ENCODE measurements at regions not wholly inside any gene's neighbourhood (a gene's known extent, or its start where the extent isn't known, plus 50 kb on each side); places are given as distances from the start of the nearest gene placed in this dataset.

DNA sequence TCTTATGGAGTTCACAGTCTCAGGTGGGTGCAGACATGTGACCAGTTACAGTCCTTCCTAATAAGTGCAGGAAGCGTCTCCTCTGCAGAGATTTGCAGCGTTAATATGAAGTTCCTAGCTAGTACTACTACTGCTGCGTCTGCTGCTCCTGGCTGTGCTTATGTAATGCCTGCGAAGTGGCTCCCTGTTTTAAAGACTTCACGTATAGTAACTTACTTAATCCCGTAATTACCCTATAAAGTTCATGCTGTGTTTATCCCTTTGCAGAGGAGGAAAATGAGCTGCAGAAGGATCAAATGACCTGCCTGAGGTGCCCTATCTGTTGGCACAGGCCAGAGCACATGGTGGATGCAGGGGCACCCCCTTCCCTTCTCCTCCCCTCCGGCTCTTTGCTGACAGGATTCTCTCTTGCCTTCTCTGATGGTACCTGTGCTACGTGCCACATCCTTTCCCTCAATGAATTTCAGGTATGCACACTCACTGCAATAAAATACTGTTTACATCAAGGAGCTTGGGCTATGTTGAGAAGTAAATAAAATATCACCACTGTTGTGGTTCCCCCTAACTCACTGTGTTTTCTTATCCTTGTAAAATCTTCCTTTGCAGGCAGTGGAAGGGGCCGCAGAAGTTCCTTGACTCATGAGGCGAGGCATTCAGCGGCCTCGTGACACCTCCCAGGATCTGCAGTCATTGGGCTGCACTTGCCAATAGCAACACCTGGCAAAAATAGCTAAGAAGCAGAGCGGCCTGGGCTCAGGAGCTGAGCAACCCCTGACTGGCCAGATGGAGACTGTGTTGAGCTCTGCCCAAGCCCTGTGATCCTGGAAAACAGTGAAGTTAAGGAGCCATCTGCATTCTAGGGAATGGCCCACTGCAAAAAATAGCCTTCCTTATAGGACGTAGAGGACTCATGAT lies 188.9 kb upstream of the ATP10A start (continued):
- TF ChIP-seq ZNF571 (tag by site-specific recombination; IDR thresholded peaks at IDR 0.05) (no peak), ZNF24 (tag by site-specific recombination; IDR thresholded peaks at IDR 0.05) (0 out of 2 replicates have a peak, but pooled peaks have one; percentile 31), ZNF292 (tag by site-specific recombination; IDR thresholded peaks at IDR 0.05; ENCODE audit: borderline replicate concordance, low read depth) (no peak), ZNF211 (tag by site-specific recombination; IDR thresholded peaks at IDR 0.05; ENCODE audit: low read depth) (no peak), ZNF560 (tag by site-specific recombination; IDR thresholded peaks at IDR 0.05; ENCODE audit: borderline replicate concordance) (no peak), ZNF629 (tag by site-specific recombination; IDR thresholded peaks at IDR 0.05) (peak; percentile 76), ZNF596 (tag by site-specific recombination; IDR thresholded peaks at IDR 0.05) (0 out of 2 replicates have a peak, but pooled peaks have one; percentile 35), ZNF341 (tag by site-specific recombination; IDR thresholded peaks at IDR 0.05; ENCODE audit: low read depth) (peak; percentile 52), BCL11B (tag by site-specific recombination; IDR thresholded peaks at IDR 0.05; ENCODE audit: low read depth) (peak; percentile 56; the same call in 1 of the 2 replicates), ZBTB48 (tag by site-specific recombination; IDR thresholded peaks at IDR 0.05) (no peak), ZNF138 (tag by site-specific recombination; IDR thresholded peaks at IDR 0.05; ENCODE audit: borderline replicate concordance) (no peak), GLI4 (tag by site-specific recombination; IDR thresholded peaks at IDR 0.05) (no peak), INSM2 (tag by site-specific recombination; IDR thresholded peaks at IDR 0.05) (peak; percentile 60), ZNF501 (tag by site-specific recombination; IDR thresholded peaks at IDR 0.05) (0 out of 2 replicates have a peak, but pooled peaks have one; percentile 7), TRIM28 (IDR thresholded peaks at IDR 0.05; ENCODE audit: borderline replicate concordance, low read length) (peak; percentile 89), ZNF600 (tag by site-specific recombination; IDR thresholded peaks at IDR 0.05) (no peak), PRDM10 (tag by site-specific recombination; IDR thresholded peaks at IDR 0.05) (peak; percentile 66), ZNF2 (tag by site-specific recombination; IDR thresholded peaks at IDR 0.05) (no peak), ZFHX2 (tag by site-specific recombination; conservative IDR thresholded peaks at IDR 0.05) (peak; percentile 37; the same call in 1 of the 2 replicates), REPIN1 (tag by site-specific recombination; IDR thresholded peaks at IDR 0.05; ENCODE audit: low read depth) (no peak)
- TF ChIP-seq, protein P1, sequence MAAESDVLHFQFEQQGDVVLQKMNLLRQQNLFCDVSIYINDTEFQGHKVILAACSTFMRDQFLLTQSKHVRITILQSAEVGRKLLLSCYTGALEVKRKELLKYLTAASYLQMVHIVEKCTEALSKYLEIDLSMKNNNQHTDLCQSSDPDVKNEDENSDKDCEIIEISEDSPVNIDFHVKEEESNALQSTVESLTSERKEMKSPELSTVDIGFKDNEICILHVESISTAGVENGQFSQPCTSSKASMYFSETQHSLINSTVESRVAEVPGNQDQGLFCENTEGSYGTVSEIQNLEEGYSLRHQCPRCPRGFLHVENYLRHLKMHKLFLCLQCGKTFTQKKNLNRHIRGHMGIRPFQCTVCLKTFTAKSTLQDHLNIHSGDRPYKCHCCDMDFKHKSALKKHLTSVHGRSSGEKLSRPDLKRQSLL (tag by site-specific recombination; IDR thresholded peaks at IDR 0.05): no peak
- TF ChIP-seq, protein P2, sequence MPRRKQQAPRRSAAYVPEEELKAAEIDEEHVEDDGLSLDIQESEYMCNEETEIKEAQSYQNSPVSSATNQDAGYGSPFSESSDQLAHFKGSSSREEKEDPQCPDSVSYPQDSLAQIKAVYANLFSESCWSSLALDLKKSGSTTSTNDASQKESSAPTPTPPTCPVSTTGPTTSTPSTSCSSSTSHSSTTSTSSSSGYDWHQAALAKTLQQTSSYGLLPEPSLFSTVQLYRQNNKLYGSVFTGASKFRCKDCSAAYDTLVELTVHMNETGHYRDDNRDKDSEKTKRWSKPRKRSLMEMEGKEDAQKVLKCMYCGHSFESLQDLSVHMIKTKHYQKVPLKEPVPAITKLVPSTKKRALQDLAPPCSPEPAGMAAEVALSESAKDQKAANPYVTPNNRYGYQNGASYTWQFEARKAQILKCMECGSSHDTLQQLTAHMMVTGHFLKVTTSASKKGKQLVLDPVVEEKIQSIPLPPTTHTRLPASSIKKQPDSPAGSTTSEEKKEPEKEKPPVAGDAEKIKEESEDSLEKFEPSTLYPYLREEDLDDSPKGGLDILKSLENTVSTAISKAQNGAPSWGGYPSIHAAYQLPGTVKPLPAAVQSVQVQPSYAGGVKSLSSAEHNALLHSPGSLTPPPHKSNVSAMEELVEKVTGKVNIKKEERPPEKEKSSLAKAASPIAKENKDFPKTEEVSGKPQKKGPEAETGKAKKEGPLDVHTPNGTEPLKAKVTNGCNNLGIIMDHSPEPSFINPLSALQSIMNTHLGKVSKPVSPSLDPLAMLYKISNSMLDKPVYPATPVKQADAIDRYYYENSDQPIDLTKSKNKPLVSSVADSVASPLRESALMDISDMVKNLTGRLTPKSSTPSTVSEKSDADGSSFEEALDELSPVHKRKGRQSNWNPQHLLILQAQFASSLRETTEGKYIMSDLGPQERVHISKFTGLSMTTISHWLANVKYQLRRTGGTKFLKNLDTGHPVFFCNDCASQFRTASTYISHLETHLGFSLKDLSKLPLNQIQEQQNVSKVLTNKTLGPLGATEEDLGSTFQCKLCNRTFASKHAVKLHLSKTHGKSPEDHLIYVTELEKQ (tag by site-specific recombination; IDR thresholded peaks at IDR 0.05; ENCODE audit: borderline replicate concordance): peak; percentile 66; the same call in 1 of the 2 replicates

All from HEK293 (cell line).